ENCODE measurements at regions not wholly inside any gene's neighbourhood (a gene's known extent, or its start where the extent isn't known, plus 50 kb on each side); places are given as distances from the start of the nearest gene placed in this dataset.
"Not testable (repeated sequence)": the region's sequence is repeated elsewhere in the genome, so short reads cannot be mapped to it uniquely, and the experiment has no call there.

DNA sequence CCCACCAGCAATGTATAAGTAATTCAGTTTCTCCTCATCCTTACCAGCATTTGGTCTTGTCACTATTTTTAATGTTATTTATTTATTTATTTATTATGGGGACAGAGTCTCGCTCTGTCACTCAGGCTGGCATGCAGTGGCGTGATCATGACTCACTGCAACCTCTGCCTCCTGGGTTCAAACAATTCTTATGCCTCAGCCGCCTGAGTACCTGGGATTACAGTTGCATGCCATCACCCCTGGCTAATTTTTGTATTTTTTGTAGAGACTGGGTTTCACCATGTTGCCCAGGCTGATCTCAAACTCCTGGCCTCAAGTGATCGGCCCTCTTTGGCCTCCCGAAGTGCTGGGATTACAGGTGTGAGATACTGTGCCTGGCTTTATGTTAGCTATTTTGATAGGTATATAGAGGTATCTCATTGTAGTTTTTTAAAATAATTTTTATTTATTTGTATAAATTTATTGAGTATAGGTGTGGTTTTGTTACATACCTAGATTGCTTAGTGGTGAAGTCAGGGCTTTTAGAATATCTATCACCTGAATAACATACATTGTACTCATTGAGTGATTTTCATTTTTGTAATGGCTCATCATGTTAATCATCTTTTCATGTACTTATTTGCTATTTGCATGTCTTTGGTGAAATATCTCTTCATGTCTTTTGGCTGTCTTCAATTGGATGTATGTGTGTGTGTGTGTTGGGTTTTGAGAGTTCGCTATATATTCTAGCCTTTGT, 53.3 kb downstream of the TANC2 start:
- Histone ChIP-seq H3K27ac (no peak overlapping the region), H3K9me3 (no peaks in the 10 kb centered on the region), H3K27me3 (no peaks in the 10 kb centered on the region), H3K4me3 (no peak overlapping the region), H3K4me1 (no peaks in the 10 kb centered on the region), H3K36me3 (no peaks in the 10 kb centered on the region)
- TF ChIP-seq, protein P1, sequence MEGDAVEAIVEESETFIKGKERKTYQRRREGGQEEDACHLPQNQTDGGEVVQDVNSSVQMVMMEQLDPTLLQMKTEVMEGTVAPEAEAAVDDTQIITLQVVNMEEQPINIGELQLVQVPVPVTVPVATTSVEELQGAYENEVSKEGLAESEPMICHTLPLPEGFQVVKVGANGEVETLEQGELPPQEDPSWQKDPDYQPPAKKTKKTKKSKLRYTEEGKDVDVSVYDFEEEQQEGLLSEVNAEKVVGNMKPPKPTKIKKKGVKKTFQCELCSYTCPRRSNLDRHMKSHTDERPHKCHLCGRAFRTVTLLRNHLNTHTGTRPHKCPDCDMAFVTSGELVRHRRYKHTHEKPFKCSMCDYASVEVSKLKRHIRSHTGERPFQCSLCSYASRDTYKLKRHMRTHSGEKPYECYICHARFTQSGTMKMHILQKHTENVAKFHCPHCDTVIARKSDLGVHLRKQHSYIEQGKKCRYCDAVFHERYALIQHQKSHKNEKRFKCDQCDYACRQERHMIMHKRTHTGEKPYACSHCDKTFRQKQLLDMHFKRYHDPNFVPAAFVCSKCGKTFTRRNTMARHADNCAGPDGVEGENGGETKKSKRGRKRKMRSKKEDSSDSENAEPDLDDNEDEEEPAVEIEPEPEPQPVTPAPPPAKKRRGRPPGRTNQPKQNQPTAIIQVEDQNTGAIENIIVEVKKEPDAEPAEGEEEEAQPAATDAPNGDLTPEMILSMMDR (IDR thresholded peaks at IDR 0.05), result no peak
- intact Hi-C loops (cut with DNase I), result no loop called here
- DNase-seq (no peak), ATAC-seq (no peak)

DNA sequence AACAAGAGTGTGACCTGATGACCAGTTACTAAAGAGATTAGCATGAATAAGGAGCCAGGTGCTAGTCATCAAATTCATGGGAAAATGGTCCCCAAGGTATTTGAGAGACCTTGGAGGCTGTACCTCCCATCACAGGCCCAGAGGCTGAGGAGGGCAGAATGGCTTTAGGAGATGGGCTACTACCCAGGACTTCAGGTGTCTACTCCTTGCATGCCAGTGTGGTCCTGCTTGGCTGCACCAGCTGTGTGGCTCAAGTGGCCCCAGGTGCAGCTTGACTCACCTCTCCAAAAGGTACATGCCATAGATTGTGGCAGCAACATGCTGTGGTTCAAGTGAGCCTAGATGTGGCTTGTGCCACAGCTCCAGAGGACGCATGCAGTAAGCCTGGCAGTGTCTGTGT, 56.5 kb downstream of the TANC2 start:
- intact Hi-C loops (cut with DNase I), result no loop called here
- H3K4me3 ChIP-seq, result no peak overlapping the region
- no peaks in the 10 kb centered on the region for H3K9me3 ChIP-seq
- TF ChIP-seq, protein P1 (IDR thresholded peaks at IDR 0.05), result no peak
- H3K36me3 ChIP-seq, result no peaks in the 10 kb centered on the region
- no peak for ATAC-seq
- no peaks in the 10 kb centered on the region for H3K27me3 ChIP-seq
- DNase-seq, result no peak
- H3K4me1 ChIP-seq, result no peaks in the 10 kb centered on the region
- H3K27ac ChIP-seq, result no peak overlapping the region

DNA sequence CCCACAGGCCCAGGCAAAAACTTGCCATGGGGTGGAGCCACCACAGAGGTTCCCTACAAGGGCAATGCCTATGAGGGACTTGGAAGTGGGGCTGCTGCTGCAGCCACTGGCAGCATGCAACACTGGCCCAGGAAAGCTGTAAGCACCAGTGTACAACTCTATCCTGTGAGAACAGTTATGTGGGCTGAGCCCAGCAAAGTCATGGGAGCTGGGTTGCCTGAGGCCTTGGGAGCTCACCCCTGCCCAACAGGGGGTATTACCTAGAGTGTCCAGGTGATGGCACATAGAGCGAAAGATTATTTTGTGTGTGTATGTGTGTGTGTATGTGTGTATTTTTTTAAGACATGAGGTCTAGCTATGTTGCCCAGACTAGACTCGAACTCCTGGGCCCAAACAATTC, 57.0 kb downstream of the TANC2 start:
- no peaks in the 10 kb centered on the region for H3K9me3 ChIP-seq
- DNase-seq (no peak), ATAC-seq (no peak)
- intact Hi-C loops (cut with DNase I), result no loop called here
- no peaks in the 10 kb centered on the region for H3K4me1 ChIP-seq
- TF ChIP-seq, protein P1 (IDR thresholded peaks at IDR 0.05), result no peak
- H3K36me3 ChIP-seq, result no peaks in the 10 kb centered on the region
- H3K4me3 ChIP-seq, result no peak overlapping the region
- no peak overlapping the region for H3K27ac ChIP-seq
- no peaks in the 10 kb centered on the region for H3K27me3 ChIP-seq

DNA sequence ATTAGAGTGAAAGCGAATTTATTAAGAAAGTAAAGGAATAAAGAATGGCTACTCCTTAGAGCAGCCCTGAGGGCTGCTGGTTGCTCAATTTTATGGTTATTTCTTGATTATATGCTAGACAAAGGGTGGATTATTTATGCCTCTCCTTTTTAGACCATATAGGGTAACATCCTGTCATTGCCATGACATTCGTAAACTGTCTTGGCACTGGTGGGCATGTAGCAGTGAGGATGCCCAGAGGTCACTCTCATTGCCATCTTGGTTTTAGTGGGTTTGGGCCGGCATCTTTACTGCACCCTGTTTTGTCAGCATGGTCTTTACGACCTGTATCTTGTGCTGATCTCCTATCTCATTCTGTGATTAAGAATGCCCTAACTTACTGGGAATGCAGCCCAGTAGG, 58.2 kb downstream of the TANC2 start:
- no peak for ATAC-seq
- no peaks in the 10 kb centered on the region for H3K4me1 ChIP-seq
- no peak for DNase-seq
- H3K36me3 ChIP-seq, result no peaks in the 10 kb centered on the region
- TF ChIP-seq, protein P1 (IDR thresholded peaks at IDR 0.05), result no peak
- H3K27ac ChIP-seq, result no peak overlapping the region
- intact Hi-C loops (cut with DNase I), result no loop called here
- H3K9me3 ChIP-seq, result no peaks in the 10 kb centered on the region
- H3K4me3 ChIP-seq, result no peak overlapping the region
- H3K27me3 ChIP-seq, result no peaks in the 10 kb centered on the region

DNA sequence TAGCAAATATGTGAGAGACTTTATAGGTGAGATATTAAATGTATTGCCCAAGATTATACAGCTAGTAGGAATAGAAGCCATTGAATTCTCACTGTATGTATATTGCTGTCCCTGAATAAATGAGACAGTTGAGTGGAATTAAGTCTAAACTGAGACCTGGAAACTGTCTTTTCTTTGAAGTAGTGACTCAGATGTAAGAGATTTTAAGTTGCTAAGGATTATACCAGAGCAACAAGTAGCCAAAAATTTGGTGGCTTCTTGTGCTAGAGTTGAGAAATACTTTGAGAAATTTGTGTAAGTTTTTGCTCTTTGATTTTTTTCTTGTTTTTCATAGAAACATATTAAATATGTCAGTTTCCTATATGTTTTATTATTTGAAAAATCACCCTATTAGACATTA, 58.7 kb downstream of the TANC2 start:
- no peaks in the 10 kb centered on the region for H3K9me3 ChIP-seq
- H3K36me3 ChIP-seq, result no peaks in the 10 kb centered on the region
- H3K4me3 ChIP-seq, result no peak overlapping the region
- no peak for DNase-seq
- H3K27ac ChIP-seq, result no peak overlapping the region
- no peaks in the 10 kb centered on the region for H3K4me1 ChIP-seq
- H3K27me3 ChIP-seq, result no peaks in the 10 kb centered on the region
- TF ChIP-seq, protein P1 (IDR thresholded peaks at IDR 0.05), result no peak
- no peak for ATAC-seq
- intact Hi-C loops (cut with DNase I), result no loop called here

DNA sequence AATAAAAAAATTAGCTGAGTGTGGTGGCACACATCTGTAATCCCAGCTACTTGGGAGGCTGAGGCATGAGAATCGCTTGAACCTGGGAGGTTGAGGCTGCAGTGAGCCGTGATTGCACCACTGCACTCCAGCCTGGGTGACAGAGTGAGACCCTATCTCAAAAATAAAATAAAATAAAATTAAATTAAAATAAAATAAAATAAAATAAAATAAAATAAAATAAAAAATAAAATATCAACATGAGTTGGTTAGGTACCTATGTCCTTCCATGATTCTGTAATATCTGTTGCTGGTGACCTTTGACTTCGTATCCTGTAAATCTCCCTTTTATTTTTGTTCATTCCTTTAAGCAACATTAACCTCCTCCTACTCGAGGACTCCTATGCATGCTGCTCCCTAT, 59.6 kb downstream of the TANC2 start:
- H3K27me3 ChIP-seq; H3K27ac ChIP-seq; H3K4me1 ChIP-seq; DNase-seq; H3K4me3 ChIP-seq; H3K36me3 ChIP-seq; ATAC-seq; intact Hi-C loops (cut with DNase I); H3K9me3 ChIP-seq: not testable (repeated sequence)

All from left lung (tissue), 4 donors.